Activated CD4-positive, alpha-beta T cell treated with anti-CD3 and anti-CD28 coated beads for 4 hours (primary cell): ENCODE measurements at regions not wholly inside any gene's neighbourhood (a gene's known extent, or its start where the extent isn't known, plus 50 kb on each side); places are given as distances from the start of the nearest gene placed in this dataset.

ENCODE experiments used
- DNase-seq, 2 donors: peaks; one replicate each; pipeline ENCODE4 v3.0.0-alpha.2; 2020

DNA sequence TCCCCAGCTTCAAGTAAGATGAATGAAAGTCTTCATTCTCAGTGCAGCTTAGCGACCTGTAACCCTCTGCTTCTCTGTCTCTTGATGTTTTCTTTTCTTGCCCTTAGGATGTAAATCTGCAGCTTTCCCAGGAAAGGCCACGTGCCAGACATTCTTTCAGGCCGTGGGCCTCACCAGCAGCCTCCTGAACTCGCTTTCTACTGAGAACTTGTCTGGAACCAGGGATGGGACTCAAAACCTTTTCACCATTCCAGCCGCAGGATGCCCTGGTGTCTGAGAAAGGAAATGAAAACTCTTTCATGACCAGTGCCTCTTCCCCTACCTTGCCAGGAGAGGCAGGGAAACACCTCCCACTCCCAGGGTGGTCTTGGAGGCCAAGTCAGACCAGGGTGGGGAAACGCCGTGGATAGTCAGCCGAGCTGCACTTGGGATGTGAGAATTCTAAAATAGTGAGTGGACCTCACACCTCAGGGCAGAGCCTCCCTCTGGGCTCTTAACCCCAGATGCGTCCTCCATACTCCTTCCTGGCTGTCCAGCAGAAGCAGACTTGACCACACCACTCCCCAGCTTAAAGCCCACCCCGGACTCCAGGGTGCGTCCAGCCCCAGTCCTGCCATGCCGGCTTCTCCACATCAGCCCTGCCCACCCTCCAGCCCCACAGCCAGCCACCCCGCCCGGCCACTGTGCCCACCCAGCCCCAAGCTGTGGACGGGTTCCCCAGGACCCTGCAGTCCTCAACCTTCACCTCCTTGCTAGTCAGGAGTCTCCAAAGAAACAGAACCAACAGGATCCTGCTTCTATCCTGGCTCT is 115.5 kb downstream of the TWIST2 start:
- no peak for DNase-seq

DNA sequence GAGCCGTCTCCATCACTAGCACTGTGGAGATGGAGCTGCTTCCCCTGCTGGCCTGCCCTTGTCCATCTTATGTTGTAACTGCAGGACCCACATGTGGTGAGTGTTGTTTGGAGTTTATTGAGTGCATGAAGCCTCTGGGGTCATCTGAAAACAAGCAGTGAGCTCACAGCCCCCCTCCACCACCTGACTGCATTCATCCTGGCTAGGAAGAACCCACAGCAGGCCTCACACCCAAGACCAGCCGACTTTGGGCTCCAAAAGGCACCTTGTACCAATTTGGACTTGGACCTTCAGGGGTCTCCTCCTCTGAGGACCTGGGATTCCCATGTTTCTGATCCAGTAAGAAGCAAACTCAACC is 116.1 kb downstream of the TWIST2 start:
- no peak for DNase-seq

DNA sequence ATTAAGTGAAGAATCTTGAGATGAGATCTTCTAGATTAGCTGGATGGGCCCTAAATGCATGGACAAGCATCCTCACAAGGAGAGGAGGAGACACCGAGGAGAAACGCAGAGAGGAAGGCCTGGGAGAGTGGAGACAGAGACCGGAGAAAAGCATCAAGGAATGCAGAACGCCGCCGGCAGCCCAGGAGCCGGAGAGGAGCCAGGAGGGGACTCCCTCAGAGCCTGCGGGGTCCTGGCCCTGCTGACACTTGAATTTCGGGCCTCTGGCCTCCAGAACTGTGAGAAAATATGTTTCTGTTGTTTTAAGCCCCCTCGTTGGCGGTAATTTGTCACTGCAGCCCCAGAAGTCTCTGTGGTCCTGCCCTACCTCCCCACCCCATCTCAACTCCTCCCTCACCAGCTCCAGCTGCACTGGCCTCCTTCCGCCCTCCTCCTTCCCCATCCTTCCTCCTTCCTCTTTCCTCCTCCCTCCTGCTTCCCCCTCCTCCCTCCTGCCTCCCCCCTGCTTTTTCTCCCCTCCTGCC is 116.7 kb downstream of the TWIST2 start:
- DNase-seq: no peak

DNA sequence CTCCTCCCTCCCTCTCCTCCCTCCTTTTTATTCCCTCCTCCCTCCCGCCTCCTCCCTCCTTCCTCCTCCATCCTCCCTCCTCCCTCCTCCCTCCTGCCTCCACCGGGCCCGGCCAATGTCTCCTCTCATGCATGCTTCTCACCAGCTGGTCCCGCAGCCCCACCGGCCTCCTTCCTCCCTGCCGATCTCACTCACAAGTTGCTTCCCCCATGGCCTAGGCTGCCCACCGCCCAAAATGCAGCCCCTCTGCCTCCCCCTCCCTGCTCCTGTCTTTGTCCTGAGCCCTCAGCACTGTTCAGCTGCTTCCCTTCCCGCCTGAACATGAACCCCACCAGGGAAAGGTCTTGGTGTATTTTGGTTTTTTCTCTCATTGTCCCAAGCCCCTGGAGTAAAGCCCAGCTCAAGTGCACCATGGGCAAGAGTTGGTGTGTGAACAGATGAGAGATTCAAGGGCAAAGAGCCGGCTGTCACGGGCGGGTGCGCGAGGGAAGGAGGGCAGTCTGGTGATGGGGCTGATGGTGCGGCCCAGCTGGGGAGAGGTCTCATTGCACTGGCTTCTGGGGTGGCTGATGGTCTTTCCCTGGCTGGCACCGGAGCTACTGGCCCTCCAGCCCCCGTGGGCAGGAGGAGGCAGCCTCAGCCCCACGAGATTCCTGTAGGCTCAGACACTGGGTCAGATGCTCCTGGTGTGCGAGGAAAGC is 117.6 kb downstream of the TWIST2 start:
- DNase-seq: no peak

DNA sequence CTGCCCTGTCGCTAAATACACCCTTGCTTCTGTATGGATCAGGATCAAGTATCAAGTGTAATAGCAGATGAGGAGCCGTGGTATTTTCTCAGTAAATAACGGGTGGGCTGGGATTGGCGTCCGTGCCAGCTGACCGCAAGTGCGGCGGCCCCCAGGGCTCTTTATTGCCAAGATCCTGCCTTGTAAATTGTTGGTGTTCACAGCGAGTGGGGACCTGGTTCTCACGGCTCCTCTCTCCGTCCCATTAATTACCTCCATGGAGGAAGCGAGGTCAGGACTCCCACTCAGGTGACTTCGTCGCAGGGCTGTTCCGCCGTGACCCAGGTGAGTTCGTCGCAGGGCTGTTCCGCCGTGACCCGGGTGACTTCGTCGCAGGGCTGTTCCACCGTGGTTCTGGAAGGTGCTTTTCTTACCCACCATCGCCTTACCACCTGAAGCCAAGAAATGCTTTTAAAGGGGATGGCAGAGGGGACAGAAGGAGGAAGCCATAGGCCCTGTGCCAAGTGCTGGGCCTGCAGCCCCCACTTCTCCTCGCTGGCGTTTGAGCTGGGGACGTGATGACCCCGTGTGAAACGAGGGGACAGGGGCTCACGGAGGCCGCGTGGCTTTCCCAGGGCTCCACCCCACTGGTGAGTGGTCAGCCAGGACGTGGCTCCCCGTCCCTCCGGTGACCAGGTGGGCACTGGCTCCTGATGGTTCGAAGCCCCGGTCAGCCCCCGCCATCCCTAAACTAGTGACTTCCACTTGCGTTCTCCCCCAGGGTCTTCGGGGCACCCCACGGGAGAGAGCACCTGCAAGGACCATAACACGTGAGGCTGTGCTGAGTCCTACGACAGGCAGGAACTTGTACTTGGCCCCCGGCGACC is 118.4 kb downstream of the TWIST2 start:
- no peak for DNase-seq

DNA sequence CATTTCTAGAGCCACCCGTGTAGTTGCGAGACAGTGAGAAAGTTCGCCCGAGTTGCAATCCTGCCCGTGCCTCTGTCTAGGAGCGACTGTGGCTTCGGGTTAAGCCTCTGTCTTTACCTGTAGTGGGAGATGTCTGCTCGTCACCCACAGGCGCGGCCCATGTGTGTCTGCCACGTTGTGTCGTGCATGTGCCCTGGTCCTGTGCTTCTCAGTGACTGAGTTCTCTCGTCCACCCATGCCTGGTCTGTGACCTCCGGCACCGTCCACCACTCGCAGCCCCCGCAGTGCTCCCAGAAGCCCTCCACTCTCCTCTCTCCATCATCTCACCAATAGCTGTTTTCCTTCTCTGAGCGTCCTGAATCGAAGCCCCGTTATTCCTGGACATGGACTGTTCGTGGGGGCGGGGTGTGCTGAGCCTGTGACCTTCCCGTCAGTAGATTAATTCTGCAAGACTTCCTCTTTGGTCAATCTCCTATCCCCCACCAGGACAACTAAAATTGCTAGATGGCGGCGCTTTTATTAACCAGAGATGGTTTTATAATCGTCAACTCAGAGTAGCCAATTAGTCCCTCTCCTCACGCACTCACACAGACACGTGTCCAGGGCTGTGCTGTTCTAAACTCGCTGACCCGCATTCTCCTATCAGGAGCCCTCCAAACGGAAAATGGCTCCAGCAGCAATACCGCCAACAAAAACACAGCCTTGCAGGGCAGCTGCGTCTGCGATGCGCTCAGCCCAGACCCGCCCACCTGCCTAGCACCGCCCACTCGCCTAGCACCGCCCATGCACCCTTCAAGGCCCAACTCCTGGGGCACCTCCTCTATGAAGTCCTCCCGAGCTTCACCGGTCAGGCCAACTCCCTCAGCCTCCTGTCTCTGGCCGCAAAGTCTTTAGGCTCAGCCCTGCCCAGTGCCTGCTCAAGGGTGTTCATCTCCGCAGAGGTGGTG is 119.4 kb downstream of the TWIST2 start:
- no peak for DNase-seq

DNA sequence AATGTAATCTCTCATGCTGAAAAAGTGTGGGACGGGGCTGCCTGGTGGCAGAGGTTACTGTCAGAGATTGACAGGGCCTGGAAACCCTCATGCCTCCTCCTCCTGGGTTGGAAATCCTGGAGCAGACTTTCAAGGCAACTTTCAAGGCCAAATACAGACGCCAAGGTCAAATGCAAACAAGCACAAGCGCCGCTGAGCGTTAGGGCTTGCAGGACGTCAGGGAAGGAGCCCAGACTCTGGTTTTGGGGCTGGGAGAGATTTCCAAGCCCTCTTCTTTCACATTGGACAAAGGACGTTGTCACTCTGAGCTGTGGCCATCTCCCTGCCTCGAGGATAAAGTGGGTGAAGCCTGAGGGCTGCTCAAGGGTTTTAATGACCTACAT is 120.1 kb downstream of the TWIST2 start:
- DNase-seq: no peak

DNA sequence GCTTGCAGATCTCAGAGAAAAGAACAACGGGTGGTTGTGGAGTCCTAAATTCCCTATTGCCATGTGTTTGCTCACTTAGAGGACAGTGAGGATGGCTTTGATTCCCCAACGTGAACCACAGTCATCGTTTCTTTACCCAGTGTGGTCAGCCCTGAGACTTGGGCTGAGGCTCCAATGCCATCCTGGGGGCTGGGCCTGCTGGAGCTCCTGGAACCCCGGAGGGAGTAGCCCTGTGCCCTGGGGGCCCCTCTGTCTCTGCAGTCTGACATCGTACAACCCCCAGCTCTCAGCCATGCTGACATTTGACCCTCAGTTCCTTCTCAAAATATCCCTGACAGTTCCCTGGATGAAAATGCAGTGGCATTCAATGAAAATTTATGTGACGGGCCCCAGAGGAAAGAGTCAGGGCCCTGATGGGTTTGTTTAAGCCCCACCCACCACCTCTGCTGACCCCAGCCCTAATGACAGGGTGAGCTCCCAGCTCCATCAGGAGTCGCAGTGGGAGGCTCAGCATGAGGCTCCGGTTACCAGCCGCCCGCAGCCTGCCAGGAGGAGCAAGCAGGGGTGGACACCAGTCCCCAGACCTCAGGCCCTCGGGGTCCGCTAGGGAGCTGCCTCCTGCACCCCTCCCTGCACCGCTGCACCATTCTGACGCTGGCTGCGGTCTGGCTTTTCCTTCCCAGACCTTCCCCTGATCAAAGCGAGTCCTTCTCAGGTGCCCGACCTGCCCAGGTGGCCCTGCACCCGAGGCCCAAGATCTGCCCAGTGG is 120.9 kb downstream of the TWIST2 start:
- no peak for DNase-seq

DNA sequence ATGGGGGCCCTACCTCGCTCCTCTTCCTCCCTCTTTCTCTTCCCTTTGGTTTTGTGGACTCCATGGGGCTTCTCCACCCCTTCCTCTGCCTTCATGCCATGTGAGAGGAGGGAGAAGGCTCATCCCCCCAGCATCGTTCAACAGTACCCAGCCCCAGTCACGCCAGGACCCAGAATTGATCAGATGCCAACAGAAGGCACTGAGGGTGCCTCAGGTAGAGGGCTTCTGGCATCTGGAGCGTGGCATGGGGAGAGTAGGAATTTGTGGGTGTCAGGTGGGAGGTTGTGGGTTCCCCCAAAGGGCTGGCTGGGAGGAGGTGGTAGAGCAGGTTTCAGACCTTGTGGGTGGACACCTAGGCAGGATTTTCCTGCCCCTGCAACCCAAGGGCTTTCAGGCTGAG is 122.0 kb downstream of the TWIST2 start:
- no peak for DNase-seq

DNA sequence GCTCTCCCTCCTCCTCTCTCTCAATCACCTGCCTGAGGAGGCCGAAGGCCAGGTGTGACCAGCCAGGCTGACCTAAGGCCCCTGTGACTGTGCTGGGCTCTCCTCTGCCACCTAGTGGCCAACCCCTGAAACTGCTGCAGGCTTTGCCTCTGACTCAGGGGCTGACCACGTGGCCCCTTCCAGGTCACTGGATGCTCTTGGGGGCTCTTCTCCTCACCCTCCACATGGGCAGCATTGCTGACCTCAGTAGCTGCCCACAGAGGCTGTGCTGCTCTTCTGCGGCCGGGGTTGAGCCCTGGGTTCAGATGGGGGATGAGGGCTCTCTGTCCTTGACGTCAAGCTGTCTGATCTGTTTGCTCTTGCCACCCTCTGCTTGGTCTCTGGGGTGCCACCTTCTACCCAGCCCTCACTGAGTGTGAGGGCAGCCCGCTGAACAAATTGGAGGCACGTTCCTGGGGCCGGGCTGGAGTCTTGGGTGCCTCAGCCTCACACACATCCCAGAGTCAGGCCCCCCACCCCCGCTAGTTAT is 122.7 kb downstream of the TWIST2 start:
- DNase-seq: peak; percentile 27 to 44

DNA sequence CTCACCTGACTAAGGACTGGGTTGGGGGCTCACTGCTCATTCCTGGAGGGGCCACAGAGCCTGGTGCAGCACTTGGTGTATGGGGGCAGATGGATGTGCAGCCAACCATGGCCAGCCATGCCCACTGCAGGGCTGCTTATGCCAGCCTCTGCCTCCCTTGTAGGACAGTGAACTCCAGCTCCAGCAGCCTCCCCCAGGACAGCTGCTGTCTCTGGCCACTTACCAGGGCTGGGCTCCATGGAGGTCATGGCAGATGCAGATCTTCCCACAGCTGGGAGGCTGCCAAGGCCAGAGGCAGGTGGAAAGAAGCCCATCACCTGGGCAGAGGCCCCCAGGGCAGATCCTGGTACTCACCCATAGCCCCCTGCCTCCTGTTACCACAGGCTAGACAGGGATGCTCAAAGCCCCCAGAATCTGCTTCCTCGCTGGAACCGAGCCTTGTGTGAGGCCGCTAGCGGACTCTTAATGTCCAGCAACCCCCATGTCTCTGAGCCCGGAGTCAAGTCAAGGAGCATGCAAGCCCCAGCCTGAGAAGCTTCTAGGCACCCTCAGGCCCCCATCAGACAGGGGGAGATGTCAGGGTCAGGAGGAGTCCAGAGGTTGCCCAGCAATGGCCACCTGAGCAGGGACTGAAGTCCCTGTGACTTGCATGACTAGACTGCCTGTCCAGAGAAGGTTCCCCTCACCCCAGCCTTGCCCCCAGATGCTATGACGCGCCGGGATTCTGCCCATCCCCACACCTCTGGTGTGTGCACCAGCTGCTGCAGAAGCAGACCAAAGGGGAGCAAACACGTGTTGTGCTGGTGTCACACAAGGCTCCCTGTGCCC is 123.6 kb downstream of the TWIST2 start:
- DNase-seq: no peak

DNA sequence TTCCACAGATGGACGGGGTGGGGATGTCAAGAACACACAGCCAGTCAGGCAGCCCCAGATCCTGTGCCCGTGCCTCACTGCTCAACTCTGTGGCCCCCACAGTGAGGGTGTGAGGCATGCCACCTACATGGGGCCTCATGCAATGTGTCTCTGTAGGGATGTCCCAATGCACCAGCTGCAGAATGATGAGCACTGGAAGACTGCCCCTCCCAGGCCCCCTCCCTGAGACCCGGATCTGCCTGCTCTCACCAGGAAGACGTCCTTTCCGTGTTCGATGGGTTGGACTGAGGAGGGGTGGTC is 124.2 kb downstream of the TWIST2 start:
- DNase-seq: no peak

DNA sequence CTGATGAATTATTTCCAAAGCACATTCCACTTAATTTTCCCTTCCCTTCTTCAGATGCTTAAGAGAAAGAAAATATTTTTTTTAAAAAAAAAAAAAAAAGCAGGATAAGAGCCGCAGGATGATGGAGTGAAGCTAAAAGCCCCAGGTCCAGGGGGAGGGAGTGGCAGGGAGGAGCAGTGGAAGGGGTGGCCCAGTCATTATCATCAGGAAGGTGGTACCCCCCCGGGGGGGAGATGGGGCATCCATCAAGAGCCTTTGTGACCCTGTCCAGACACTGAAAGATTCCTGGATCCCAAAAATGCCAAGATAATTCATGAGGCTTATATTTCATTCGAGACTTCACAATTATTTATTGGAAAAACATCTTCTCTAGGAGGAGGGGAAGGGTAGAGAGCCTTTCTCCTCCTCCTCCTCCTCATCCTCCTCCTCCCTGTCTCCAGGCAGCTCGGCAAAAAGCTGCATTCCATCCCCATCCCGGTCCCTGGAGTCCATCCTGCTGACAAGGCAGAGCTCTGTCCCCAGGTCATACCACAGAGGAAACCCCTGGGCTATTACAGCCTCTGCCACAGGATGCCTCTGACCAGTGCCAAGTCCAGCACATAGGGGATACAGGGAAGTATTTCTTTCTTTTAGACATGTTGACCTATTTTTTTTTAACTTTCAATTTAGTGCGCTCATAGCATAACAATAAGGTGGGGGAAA is 125.3 kb downstream of the TWIST2 start:
- no peak for DNase-seq

DNA sequence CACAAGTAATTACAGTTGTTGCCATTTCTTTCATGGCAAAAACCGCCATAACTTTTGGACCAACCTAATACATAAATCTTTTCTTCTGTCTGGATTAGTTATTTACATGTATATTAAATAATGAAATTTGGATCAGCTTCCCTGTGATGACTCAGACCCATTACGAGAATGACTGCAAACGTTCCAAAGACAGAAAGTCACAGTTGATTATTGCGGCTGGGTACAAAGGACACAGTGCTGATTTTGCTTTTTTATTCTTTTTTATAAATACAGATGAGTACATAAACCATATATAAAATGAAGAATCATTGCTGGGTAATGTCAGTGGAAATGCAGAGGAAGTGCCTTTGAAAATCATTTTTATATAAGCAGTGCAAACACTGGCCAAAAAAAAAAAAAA is 126.2 kb downstream of the TWIST2 start:
- DNase-seq: no peak

DNA sequence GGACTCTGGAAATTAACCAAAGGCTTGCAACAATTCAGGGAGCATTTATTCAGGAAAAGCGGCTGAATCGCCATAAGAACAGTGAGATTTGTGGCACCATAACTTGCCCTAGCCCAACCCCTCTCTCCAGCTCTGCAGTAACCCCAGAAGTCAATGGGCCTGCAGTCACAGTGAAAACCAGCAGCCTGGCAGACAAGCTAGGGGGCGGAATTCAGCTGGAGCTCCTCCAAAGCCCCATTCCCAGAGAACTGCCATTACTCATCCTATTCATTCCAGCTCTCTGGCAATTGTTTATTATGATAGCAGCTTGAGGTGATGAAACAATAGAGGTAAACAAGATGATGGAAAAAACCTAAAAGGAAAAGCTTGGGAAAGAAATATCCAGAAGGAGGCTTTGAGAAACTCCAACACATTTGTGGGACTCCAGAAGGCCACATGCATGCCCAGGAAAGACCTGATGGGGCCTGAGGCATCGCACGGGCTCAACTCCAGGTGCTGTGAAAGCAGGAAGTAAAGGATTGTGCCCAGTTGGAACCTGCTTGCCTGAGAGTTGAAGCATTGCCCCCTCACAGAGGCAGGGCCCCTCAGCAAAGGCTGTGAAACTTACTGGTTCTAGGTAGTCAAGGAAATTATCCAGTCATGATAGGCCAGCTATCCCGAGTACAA is 126.7 kb downstream of the TWIST2 start:
- no peak for DNase-seq

DNA sequence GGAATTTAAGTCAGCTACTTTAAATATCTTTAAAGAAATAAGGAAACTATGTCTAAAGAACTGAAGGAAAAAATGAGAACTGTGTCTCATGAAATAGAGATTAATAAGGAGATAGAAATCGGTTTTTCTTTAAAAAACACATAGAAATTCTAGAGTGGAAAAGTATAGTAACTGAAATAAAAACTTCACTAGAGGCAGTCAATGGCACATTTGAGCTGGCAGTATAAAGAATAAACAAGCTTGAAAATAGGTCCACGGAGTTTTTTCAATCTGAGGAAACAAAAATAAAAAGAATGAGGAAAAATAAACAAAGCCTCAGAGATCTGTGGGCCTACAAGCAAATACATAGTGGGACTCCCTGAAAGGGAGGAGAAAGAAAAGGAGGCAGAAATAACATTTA is 127.5 kb downstream of the TWIST2 start:
- no peak for DNase-seq

DNA sequence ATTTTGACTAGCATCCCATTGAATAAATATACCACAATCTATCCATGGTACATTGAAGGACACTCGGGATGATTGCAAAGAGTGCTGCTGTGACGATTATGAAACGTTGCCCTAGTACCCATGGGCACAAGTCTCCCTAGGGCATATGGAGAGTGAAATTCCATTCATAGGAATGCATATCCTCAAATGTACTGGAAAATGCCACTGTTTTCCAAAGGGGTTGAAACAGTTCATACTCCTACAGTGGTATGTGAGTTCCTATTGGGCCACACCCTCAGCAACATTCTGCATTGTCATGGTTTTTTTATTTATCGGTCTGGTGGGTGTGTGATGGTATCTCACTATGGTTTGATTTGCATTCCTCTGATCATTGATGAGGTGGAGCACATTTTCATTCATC is 130.6 kb downstream of the TWIST2 start:
- DNase-seq: no peak

DNA sequence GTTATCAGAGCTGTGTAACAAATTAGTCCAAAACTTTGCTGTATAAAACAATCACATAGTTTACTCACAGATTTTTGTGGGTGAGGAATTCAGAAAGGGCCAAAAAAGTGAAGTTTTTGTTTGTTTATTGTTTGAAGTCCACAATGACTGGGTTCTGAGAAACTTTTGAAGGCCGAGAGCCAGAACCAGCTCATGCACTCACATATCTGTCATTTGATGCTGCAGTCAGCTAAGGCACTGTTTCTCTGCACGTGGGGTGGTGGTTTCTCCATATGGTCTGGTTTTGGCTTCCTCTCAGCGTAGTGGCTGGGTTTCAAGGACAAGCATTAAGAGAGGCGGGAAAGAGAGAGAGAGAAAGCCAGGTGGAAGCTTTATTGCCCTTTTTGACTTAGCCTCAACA is 131.8 kb downstream of the TWIST2 start:
- no peak for DNase-seq

DNA sequence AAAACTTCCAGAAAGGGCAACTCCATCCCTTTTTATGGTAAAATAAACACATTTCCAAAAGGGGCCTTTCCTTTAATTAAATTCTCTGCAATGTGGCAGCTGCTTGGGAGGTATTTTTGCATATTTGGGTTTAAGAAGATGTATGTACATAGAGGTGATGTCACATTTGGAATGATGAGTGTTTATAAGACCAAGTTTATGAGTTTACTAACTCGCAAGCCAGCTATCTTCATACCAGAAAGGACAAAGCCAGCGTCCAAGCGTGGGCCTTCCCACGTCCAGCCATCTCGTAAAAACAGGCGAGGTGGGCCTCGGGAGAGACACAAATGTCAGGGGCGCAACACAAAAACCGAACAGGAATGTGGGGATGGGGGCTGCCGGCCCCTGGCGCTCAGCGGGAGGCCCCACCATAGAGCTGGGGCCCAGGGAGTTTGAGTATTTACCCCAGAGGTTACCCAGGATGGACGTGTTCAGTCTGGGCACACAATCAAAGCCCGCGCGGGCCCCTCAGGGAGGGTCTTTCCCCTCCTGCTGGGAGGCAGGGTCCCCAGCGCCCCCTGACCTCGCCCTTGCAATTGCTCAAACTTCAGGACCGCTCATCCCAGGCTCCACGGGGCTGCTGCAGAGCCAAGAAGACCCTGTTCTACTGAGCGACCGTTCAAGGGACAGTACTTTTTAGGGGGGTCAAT is 137.3 kb downstream of the TWIST2 start:
- no peak for DNase-seq
